H1 (cell line): ENCODE measurements at regions not wholly inside any gene's neighbourhood (a gene's known extent, or its start where the extent isn't known, plus 50 kb on each side); places are given as distances from the start of the nearest gene placed in this dataset.

Experiments
- CTCF ChIA-PET: fragments of 300-600 bp; sonication (Branson Sonifier 250); formaldehyde crosslinking; loops from one replicate; lab custom pipeline; 2021; ENCODE audit not compliant: partially characterized antibody; lab: Charles Lee
- POLR2A ChIA-PET: fragments of 300-600 bp; sonication (Branson Sonifier 250); formaldehyde crosslinking; loops from one replicate; lab custom pipeline; 2021; ENCODE audit warnings: inconsistent platforms; ENCODE audit not compliant: partially characterized antibody; lab: Charles Lee
- DNase-seq, 2 experiments: peaks; one replicate each; pipeline versions ENCODE4 v3.0.0 to v3.0.0-alpha.2; 2010 to 2022; ENCODE audit warnings: low spot score in 2 of 2, low read depth in 1 of 2, mixed read lengths in 1 of 2
- FAIRE-seq: peaks from 2 replicates; lab custom pipeline; 2011; peaks lifted over from hg19 to GRCh38; lab: Jason Lieb, UNC
- H2AFZ ChIP-seq: 2 replicates; pipeline ENCODE4 v1.8.1; 2012; ENCODE audit warnings: low read length, inconsistent platforms
- H2AK5ac ChIP-seq: 2 replicates; pipeline ENCODE4 v1.6.1; 2013; ENCODE audit warnings: low read depth, low read length
- H2BK120ac ChIP-seq: replicated peaks from 2 replicates; pipeline ENCODE3; 2013; ENCODE audit warnings: low read depth, low read length, inconsistent platforms
- H2BK12ac ChIP-seq: 2 replicates; pipeline ENCODE4 v1.6.1; 2013; ENCODE audit warnings: low read depth, low read length
- H2BK15ac ChIP-seq: 2 replicates; pipeline ENCODE4 v1.6.1; 2013; ENCODE audit warnings: low read length
- H2BK20ac ChIP-seq: 2 replicates; pipeline ENCODE4 v1.6.1; 2013; ENCODE audit warnings: low read length
- H2BK5ac ChIP-seq: 2 replicates; pipeline ENCODE4 v1.6.1; 2013; ENCODE audit warnings: low read depth, low read length
- H3K14ac ChIP-seq: 2 replicates; pipeline ENCODE4 v1.6.1; 2013; ENCODE audit warnings: inconsistent platforms; ENCODE audit not compliant: insufficient read length
- H3K18ac ChIP-seq: 2 replicates; pipeline ENCODE4 v1.6.1; 2013; ENCODE audit warnings: low read length; ENCODE audit errors: extremely low read depth
- H3K23ac ChIP-seq: 2 replicates; pipeline ENCODE4 v1.6.1; 2013; ENCODE audit warnings: inconsistent platforms; ENCODE audit not compliant: insufficient read length
- H3K23me2 ChIP-seq: 2 replicates; pipeline ENCODE4 v1.6.1; 2013; ENCODE audit warnings: low read depth, low read length
- H3K27ac ChIP-seq: 2 replicates; pipeline ENCODE4 v1.6.1; 2011; ENCODE audit warnings: low read depth, low read length, inconsistent platforms
- H3K27me3 ChIP-seq, 4 experiments: replicated peaks in 1 of 4; 1 replicate in 1 of 4; 2 replicates in 3 of 4; pipeline versions ENCODE4 v1.6.1 to v1.8.1; 2011 to 2013; ENCODE audit warnings: low read length in 3 of 4, mild to moderate bottlenecking in 3 of 4, inconsistent platforms in 2 of 4, mixed read lengths in 2 of 4, moderate library complexity in 1 of 4; ENCODE audit not compliant: control insufficient read depth in 3 of 4, insufficient read depth in 3 of 4; ENCODE audit errors: extremely low read depth in 1 of 4
- H3K36me3 ChIP-seq, 4 experiments: 2 replicates each; pipeline versions ENCODE4 v1.6.1 to v1.8.1; 2011 to 2013; ENCODE audit warnings: mild to moderate bottlenecking in 4 of 4, low read length in 3 of 4, moderate library complexity in 2 of 4, control low read depth in 1 of 4, inconsistent platforms in 1 of 4; ENCODE audit not compliant: insufficient read depth in 4 of 4, control insufficient read depth in 2 of 4
- H3K4ac ChIP-seq: replicated peaks from 2 replicates; pipeline ENCODE3; 2013; ENCODE audit warnings: low read length, low read depth, mixed read lengths, inconsistent platforms; ENCODE audit not compliant: insufficient read length
- H3K4me1 ChIP-seq, 4 experiments: replicated peaks in 1 of 4; 1 replicate in 1 of 4; 2 replicates in 3 of 4; pipeline versions ENCODE4 v1.6.1 to v1.8.1; 2011 to 2013; ENCODE audit warnings: low read length in 3 of 4, inconsistent platforms in 2 of 4, mixed read lengths in 1 of 4; ENCODE audit not compliant: insufficient read depth in 4 of 4, control insufficient read depth in 3 of 4
- H3K4me2 ChIP-seq, 2 experiments: 2 replicates each; pipeline versions ENCODE4 v1.6.1 to v1.8.1; 2011 to 2013; ENCODE audit warnings: low read depth in 2 of 2, low read length in 2 of 2, control low read depth in 1 of 2, inconsistent platforms in 1 of 2, mild to moderate bottlenecking in 1 of 2; ENCODE audit not compliant: insufficient read depth in 1 of 2
- H3K4me3 ChIP-seq, 4 experiments: fragments of 200-600, 300-600 bp in 1 of 4; sonication (generic), shearing (Covaris generic), sonication (Bioruptor Twin) in 1 of 4; 2 replicates each; pipeline versions ENCODE4 v1.5.1 to v1.8.1; 2011 to 2016; ENCODE audit warnings: low read length in 4 of 4, low read depth in 3 of 4, control low read depth in 2 of 4, inconsistent platforms in 2 of 4, mild to moderate bottlenecking in 2 of 4, mixed read lengths in 1 of 4, moderate library complexity in 1 of 4; ENCODE audit not compliant: insufficient read depth in 2 of 4; ENCODE audit errors: extremely low read depth in 1 of 4
- H3K56ac ChIP-seq: replicated peaks from 2 replicates; pipeline ENCODE3; 2013; ENCODE audit warnings: low read depth, mild to moderate bottlenecking, mixed read lengths, low read length, inconsistent platforms; ENCODE audit not compliant: insufficient read length
- H3K79me1 ChIP-seq: 2 replicates; pipeline ENCODE4 v1.6.1; 2013; ENCODE audit warnings: low read depth, low read length, control low read depth
- H3K79me2 ChIP-seq, 2 experiments: 2 replicates each; pipeline versions ENCODE4 v1.6.1 to v1.8.1; 2012 to 2013; ENCODE audit warnings: low read length in 2 of 2, mild to moderate bottlenecking in 2 of 2, inconsistent platforms in 1 of 2; ENCODE audit not compliant: insufficient read depth in 2 of 2, control insufficient read depth in 1 of 2
- H3K9ac ChIP-seq, 4 experiments: replicated peaks in 1 of 4; 1 replicate in 1 of 4; 2 replicates in 3 of 4; pipeline versions ENCODE4 v1.6.1 to v1.8.1; 2011 to 2013; ENCODE audit warnings: low read depth in 3 of 4, low read length in 3 of 4, control low read depth in 2 of 4, mild to moderate bottlenecking in 2 of 4, moderate library complexity in 2 of 4, inconsistent platforms in 1 of 4; ENCODE audit errors: extremely low read depth in 1 of 4
- H3K9me3 ChIP-seq, 2 experiments: 2 replicates each; pipeline versions ENCODE4 v1.6.1 to v1.8.1; 2012 to 2013; ENCODE audit warnings: mild to moderate bottlenecking in 2 of 2, moderate library complexity in 2 of 2, control low read depth in 1 of 2, inconsistent platforms in 1 of 2, low read depth in 1 of 2, low read length in 1 of 2, mixed read lengths in 1 of 2; ENCODE audit not compliant: insufficient read depth in 2 of 2
- H4K20me1 ChIP-seq, 2 experiments: replicated peaks in 1 of 2; 2 replicates each; pipeline versions ENCODE3 to v1.8.1; 2011 to 2013; ENCODE audit warnings: inconsistent platforms in 2 of 2, low read length in 2 of 2, mild to moderate bottlenecking in 1 of 2; ENCODE audit not compliant: insufficient read depth in 2 of 2, control insufficient read depth in 1 of 2
- H4K5ac ChIP-seq: 2 replicates; pipeline ENCODE4 v1.6.1; 2013; ENCODE audit warnings: low read length, low read depth, mixed read lengths, inconsistent platforms; ENCODE audit not compliant: insufficient read length
- H4K8ac ChIP-seq: 2 replicates; pipeline ENCODE4 v1.8.0; 2013; ENCODE audit warnings: mild to moderate bottlenecking, moderate library complexity, low read length, inconsistent platforms; ENCODE audit not compliant: insufficient read depth; ENCODE audit errors: extremely low read depth
- H4K91ac ChIP-seq: replicated peaks from 2 replicates; pipeline ENCODE3; 2013; ENCODE audit warnings: low read length, mixed read lengths, inconsistent platforms; ENCODE audit not compliant: insufficient read length
- SIN3A ChIP-seq, 2 experiments: IDR thresholded peaks in 1 of 2; conservative IDR thresholded peaks in 1 of 2; 2 replicates each; pipeline ENCODE4 v1.6.1; 2011 to 2012; ENCODE audit warnings: low read length in 2 of 2, improper control_type of control experiment in 1 of 2, low read depth in 1 of 2, mild to moderate bottlenecking in 1 of 2

GRCh38 chr18:72056171-72056570 lies 488.0 kb downstream of the CBLN2 start:
- no peak overlapping the region for H3K23ac ChIP-seq
- H4K8ac ChIP-seq: no peak overlapping the region
- no peak for FAIRE-seq
- H3K4me1 ChIP-seq: no peaks in the 10 kb centered on the region
- H3K18ac ChIP-seq: no peak overlapping the region
- DNase-seq: no peak
- no peaks in the 10 kb centered on the region for H3K79me1 ChIP-seq
- no peak for TF ChIP-seq SIN3A (conservative IDR thresholded peaks at IDR 0.05 in 1 of 2, IDR thresholded peaks at IDR 0.05 in 1 of 2; ENCODE audit: low read depth in 1 of 2, low read length in 2 of 2)
- H2BK15ac ChIP-seq: no peak overlapping the region
- no peak overlapping the region for H3K27ac ChIP-seq
- H4K91ac ChIP-seq: no peak overlapping the region
- H2BK20ac ChIP-seq: no peak overlapping the region
- H3K56ac ChIP-seq: no peak overlapping the region
- H2AFZ ChIP-seq: no peak overlapping the region
- H2BK5ac ChIP-seq: no peak overlapping the region
- H3K4ac ChIP-seq: no peak overlapping the region
- no peak overlapping the region for H2BK12ac ChIP-seq
- H3K27me3 ChIP-seq: no peaks in the 10 kb centered on the region
- no peak overlapping the region for H3K4me2 ChIP-seq
- no peak overlapping the region for H3K14ac ChIP-seq
- H3K9ac ChIP-seq: no peak overlapping the region
- no peak overlapping the region for H4K5ac ChIP-seq
- no peak overlapping the region for H2BK120ac ChIP-seq
- H3K9me3 ChIP-seq: peaks cover 20 to 29% of the 10 kb centered on the region in 2 experiments; a peak in 3 of 4 replicates
- H3K23me2 ChIP-seq: no peaks in the 10 kb centered on the region
- H2AK5ac ChIP-seq: no peak overlapping the region
- POLR2A ChIA-PET: interaction anchor here (0.6 kb wide), 1 partner anchor 84 kb away, joined by 3 read pairs; no protein-coding TSS in a partner anchor
- H3K36me3 ChIP-seq: no peaks in the 10 kb centered on the region
- no peaks in the 10 kb centered on the region for H4K20me1 ChIP-seq
- H3K79me2 ChIP-seq: no peaks in the 10 kb centered on the region
- CTCF ChIA-PET: interaction anchor here (0.7 kb wide), 1 partner anchor 52 kb away, joined by 5 read pairs; no protein-coding TSS in a partner anchor
- H3K4me3 ChIP-seq: no peak overlapping the region
